ENCODE measurements at regions not wholly inside any gene's neighbourhood (a gene's known extent, or its start where the extent isn't known, plus 50 kb on each side); places are given as distances from the start of the nearest gene placed in this dataset.
"Not testable (repeated sequence)": the region's sequence is repeated elsewhere in the genome, so short reads cannot be mapped to it uniquely, and the experiment has no call there.

GRCh38 chr22:44650806-44651205 is 51.2 kb upstream of the PRR5 start:
- no peak for DNase-seq

DNA sequence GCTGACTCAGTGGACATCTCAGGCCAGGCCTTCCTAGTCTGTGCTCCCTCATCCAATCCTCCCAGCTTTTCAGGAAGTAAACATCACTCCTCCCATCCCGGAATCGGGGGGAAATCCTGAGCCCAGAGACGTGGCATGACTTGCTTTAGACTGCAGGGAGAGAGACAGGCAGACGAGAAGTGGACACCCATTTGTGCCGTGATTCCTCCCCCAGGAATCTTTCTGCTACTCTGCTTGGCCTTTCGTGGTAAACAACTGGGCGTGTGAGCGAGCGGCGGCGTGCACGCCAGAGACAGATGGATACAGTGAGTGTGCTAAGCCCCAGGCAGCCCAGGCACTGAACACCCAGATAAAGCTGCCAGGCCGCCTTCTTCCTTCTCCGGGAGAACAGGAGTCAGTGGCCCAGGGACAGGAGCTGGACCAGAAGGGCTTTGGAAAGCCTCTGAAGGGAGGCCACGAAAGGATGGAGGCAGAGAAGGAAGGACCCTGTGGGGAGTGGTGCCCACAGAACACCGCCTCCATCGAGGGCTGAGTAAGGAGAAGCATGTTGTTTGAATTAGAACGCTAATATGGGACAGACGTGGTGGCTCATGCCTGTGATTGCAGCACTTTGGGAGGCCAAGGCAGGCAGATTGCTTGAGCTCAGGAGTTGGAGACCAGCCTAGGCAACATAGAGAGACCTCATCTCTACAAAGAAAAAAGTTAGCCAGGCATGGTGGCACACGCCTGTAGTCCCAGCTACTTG is 53.0 kb upstream of the PRR5 start:
- no peak for DNase-seq

GRCh38 chr22:44648085-44648820 is 53.8 kb upstream of the PRR5 start:
- no peak for DNase-seq

- DNase-seq = no peak
Measured at GRCh38 chr22:44647141-44647540, 54.9 kb upstream of the PRR5 start.

DNA sequence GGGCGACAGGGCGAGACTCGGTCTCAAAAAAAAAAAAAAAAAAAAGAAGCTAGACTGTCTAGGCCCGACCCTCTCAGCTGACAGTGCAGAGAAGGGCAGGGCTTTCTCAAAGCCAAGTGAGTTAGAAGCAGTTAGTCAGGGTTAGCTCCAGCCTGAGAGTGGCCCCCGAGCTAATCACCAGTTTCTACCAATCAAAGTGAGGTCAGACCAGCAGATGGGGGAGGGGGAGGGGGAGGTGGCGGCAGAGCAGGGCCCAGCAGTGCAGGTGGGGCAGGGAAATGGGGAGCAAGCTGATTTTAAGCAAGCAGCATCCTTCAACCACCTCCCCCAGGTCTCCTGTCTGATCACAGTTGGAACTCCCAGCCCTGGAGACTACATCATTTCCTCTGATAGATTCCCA is 55.3 kb upstream of the PRR5 start:
- DNase-seq = no peak

- no peak for DNase-seq
Measured at GRCh38 chr22:44646141-44646540, 55.9 kb upstream of the PRR5 start.

DNA sequence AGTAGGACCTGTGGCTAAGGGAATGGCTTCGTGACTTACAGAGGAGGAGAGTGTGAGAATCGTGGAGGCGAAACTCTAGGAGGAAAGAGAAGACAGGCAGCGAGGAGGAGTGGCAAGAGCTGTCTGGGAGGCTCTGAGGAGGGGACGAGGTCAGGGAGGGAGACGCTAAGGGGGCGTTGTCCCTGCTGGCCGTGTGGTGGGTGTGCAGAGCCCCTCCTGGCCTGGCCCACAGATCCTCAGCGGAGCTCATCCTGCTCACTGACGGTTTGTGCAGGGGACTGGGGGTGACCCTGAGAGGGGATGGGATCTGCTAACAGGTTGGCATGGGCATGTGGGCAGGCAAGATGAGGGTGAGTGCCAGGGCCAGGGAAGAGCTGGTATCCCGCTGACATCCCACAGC is 56.5 kb upstream of the PRR5 start:
- DNase-seq = no peak

DNA sequence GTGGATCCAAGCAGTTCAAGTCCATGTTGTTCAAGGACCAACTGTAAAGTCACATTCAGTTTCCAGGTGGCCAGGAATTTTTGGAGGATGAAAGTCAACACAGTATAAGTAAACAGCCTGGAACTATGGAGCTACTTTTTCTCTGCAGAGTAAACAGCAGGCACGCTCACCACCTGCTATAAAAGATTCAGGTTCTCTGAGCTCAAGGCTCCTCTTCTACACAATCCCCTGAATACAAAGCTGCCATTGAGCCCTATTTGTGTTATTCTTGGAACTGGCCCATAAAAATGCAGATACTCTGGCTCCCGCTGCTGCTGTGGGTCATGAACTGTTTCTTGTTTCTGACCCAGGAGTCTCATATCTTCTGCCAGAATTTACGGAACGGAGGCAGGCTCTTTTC is 56.9 kb upstream of the PRR5 start:
- DNase-seq = no peak

GRCh38 chr22:44643526-44644101 is 58.4 kb upstream of the PRR5 start:
- not testable (repeated sequence) for DNase-seq

DNA sequence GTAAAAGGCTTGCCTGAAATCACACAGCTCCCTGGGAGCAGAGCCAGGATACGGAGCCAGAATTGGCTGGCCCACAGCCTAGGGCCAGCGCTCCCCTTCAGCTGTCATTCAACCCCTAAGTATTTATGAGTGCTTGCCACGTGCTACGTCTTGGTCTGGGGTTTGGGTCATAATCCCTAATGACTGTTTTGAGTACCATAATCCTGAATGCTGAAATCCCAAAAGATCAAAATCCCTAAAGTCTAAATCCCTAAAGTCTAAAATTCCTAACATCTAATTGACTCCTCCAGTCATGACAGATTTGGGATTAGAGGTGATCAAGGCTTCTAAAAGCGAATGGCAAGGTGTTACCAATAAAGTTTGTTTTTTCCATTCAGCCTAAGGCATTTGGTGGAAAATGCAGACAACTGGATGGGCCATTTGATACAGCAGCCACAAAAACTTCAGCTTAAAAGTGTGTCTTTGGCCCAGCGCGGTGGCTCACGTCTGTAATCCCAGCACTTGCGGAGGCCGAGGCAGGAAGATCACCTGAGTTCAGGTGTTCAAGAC is 59.8 kb upstream of the PRR5 start:
- DNase-seq = no peak

DNA sequence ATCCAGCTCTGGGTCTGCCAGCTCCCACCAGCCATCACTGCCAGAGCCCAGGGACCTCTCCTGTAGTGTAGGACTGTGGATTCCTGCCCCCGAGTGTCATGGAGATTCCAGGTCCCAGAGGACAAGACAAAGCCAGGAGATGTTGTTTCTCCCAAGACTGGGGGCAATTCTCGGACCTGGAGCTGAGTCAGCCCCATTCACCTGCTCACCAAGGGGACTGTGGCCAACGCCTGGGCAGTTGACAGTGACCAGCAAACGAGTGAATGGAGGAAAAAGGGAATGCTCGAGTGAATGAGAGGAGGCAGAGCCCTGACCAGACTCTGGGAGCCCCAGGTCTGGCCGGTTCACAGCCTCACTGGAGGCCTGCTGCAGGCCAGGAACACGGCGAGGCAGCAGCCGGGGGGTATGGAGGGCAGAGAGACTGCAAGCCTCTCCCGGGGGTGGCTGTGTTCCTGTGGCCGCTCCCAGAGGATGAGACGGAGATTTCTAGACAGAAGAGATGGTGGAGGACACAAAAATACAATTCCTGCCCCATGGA is 61.3 kb upstream of the PRR5 start:
- no peak for DNase-seq

GRCh38 chr22:44639891-44640617 is 62.0 kb upstream of the PRR5 start:
- DNase-seq = no peak

DNA sequence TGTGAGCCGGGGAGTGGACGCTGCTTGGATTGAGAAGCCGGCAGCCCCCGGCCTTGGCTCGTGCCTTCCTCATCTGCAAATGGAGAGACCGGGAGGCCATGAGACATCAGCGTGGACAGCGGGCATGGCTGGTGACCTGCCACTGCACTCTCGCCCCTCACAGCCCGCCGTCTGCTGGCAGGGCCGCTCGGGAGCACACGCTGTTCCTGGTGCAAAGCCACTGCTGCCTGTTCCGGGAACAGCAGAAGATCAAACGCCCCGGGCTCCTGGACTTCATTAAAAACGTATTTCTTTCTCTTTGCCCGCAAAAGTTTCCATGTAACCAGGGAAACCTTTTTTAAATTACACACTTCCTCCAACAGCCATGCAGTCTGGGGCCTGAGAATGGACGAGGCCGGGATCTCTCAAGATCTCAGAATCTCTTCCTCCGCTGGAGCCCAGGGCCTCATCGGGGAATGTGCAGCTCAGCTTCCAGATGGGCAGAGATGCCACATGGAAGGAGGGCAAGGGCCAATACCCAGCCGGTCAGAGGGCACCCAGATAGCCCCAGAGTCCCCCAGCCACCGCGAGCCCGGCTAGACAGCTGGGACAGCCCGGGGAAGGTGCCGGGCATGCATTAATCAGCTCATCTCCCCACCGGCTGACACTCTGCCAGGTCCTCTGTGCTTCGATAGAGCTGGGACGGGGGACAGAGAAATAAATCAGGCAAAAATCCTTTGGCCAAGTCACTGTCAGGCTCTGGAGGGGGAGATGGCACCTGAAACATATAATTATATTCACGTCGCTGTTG is 62.8 kb upstream of the PRR5 start:
- no peak for DNase-seq

DNA sequence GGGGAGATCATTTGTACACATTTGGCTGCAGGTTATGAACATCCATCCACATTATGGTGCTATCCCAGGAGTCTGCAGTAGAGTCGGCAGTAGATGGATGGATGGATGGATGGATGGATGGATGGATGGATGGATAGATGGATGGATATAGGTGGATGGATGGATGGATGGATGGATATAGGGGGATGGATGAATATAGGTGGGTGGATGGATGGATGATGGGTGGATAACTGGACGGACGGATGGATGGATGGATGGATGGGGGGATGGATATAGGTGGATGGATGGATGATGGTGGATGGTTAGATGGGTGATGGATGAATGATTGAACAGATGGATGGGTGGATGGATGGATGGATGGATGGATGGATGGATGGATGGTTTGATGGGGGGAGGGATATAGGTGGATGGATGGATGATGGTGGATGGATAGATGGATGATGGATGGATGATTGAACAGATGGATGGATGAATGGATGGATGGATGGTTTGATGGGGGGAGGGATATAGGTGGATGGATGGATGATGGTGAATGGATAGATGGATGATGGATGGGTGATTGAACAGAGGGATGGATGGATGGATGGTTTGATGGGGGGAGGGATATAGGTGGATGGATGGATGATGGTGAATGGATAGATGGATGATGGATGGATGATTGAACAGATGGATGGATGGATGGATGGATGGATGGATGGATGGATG is 65.3 kb upstream of the PRR5 start:
- DNase-seq = not testable (repeated sequence)

DNA sequence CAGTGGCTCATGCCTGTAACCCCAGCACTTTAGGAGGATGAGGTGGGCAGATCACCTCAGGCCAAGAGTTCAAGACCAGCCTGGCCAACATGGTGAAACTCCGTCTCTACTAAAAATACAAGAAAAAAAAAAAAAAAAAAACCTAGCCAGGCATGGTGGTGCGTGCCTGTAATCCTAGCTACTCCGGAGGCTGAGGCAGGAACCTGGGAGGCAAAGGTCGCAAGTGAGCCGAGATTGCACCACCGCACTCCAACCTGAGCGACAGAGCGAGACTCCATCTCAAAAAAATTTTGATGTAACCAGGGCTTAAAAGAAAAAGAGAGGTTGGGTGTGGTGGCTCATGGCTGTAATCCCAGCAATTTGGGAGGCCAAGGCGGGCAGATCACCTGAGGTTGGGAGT is 66.4 kb upstream of the PRR5 start:
- DNase-seq = not testable (repeated sequence)

DNA sequence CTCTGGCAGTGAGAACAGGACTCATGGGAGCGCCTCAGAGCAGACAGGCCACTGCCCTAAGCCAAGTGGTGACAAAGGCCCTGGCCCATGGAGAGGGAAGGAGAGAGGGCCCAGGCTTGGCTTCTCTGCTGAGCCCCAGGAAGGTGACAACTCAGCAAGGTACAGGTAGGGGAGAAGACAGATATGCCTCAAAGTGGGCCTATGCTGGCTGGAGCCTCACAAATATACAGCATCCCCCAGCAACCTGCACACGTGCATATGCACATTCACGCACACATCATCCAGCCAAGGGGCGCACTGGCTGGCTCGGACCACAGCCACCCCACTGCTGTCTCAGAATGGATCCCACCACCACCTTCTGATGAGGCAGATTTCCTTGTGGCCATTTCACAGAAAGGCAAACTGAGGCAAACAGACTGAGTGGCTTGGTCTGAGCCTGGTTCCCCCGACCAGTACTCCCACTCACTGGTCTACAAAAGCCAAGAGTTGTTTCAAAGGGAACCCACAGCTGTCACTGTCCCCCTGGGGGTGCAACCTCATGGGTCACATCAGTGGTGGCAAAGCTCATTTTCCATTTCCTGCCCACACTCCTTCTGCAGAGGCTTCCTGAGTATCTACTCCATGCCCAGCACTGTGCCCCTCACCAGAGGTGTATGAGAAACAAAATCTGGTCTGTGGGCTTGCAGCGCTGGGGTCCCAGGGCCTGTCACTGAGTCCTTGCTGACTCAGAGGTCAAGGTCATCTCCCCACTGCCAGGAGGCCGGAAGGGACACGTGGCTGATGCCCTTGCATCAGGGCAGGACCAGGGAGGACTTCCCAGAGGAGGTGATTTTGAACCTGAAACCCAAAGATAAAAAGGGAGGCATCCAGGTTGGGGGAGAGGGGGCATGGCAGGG is 67.3 kb upstream of the PRR5 start:
- DNase-seq = no peak

- no peak for DNase-seq
Measured at GRCh38 chr22:44633647-44634046, 68.4 kb upstream of the PRR5 start.

- DNase-seq = no peak
Measured at GRCh38 chr22:44632541-44633396, 69.2 kb upstream of the PRR5 start.

- no peak for DNase-seq
Measured at GRCh38 chr22:44630826-44631225, 71.2 kb upstream of the PRR5 start.

Measured in activated gamma-delta T cell treated with Interleukin-2 at 50 U/mL for 16 hours (primary cell).